Astrocyte of the cerebellum (primary cell): ENCODE measurements at regions not wholly inside any gene's neighbourhood (a gene's known extent, or its start where the extent isn't known, plus 50 kb on each side); places are given as distances from the start of the nearest gene placed in this dataset.
A peak's percentile ranks its signal among the peaks of the same experiment; 100 is the strongest.

Source experiments
- DNase-seq: peaks from one replicate; pipeline ENCODE4 v3.0.0-alpha.2; 2011; ENCODE audit warnings: low read depth
- H3K4me3 ChIP-seq: 2 replicates; pipeline ENCODE4 v1.5.1; 2011; ENCODE audit warnings: mild to moderate bottlenecking, low read depth, low read length, moderate library complexity
- in situ Hi-C: cut with HindIII; loops from 2 replicates; pipeline ENCODE4 v1.10.0; 2017; ENCODE audit warnings: low sequenced_read_pairs
- TF ChIP-seq, protein P1 (sequence below): IDR thresholded peaks from 2 replicates; pipeline ENCODE4 v1.5.1; 2012; ENCODE audit warnings: low read length, low read depth, moderate library complexity, mild to moderate bottlenecking; ENCODE audit errors: missing control alignments

DNA sequence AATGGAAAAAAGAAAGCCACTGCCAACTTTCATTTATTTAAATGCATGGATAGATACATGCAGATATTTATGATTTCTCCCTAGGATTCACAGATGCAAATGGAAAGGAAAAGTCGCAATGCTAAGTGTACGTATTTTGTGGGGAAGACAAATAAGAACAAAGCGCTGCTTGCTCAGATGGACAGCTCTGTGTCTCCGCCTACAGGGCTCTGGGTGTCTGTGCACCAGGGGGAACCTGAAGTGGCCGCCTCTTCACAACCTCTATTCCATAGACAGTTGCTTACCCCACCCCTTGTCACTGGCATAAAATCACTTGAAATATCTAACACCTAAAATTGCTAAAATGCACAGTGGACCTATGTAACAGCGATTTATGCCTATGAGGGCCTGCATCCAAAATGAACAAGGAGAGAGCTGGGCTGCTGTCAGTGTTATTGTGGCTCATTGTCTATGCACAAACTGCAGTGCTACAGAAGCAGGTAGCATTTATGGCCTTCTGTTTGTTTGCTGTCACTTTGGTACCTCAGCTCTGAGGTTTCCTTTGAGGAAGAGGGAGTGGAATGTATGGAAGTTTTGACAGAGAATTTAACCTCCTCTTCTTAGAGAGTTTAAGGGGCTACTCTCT, 58.6 kb upstream of the PAGE1 start:
- H3K4me3 ChIP-seq = no peak overlapping the region
- DNase-seq = no peak
- TF ChIP-seq, protein P1, sequence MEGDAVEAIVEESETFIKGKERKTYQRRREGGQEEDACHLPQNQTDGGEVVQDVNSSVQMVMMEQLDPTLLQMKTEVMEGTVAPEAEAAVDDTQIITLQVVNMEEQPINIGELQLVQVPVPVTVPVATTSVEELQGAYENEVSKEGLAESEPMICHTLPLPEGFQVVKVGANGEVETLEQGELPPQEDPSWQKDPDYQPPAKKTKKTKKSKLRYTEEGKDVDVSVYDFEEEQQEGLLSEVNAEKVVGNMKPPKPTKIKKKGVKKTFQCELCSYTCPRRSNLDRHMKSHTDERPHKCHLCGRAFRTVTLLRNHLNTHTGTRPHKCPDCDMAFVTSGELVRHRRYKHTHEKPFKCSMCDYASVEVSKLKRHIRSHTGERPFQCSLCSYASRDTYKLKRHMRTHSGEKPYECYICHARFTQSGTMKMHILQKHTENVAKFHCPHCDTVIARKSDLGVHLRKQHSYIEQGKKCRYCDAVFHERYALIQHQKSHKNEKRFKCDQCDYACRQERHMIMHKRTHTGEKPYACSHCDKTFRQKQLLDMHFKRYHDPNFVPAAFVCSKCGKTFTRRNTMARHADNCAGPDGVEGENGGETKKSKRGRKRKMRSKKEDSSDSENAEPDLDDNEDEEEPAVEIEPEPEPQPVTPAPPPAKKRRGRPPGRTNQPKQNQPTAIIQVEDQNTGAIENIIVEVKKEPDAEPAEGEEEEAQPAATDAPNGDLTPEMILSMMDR = peak; percentile 77
- in situ Hi-C loops = no loop called here

GRCh38 chrX:49753691-49754090, 57.9 kb upstream of the PAGE1 start:
- no peak overlapping the region for H3K4me3 ChIP-seq
- TF ChIP-seq, protein P1 = no peak
- in situ Hi-C loops = no loop called here
- no peak for DNase-seq

GRCh38 chrX:49748211-49748956, 52.6 kb upstream of the PAGE1 start:
- in situ Hi-C loops = no loop called here

GRCh38 chrX:49746306-49746705, 50.5 kb upstream of the PAGE1 start:
- in situ Hi-C loops = no loop called here
- DNase-seq = no peak
- H3K4me3 ChIP-seq = no peak overlapping the region
- TF ChIP-seq, protein P1 = no peak

More at GRCh38 chrX:49748211-49748956, 52.6 kb upstream of the PAGE1 start:
- no peak overlapping the region for H3K4me3 ChIP-seq
- TF ChIP-seq, protein P1 = no peak
- no peak for DNase-seq
